Heart left ventricle (tissue), 13 donors: ENCODE measurements at regions not wholly inside any gene's neighbourhood (a gene's known extent, or its start where the extent isn't known, plus 50 kb on each side); places are given as distances from the start of the nearest gene placed in this dataset.

Source experiments
- CTCF ChIP-seq, 12 donors: fragments of 200-600 bp; sonication (generic) in 4 of 12; IDR thresholded peaks; one replicate each; pipeline versions ENCODE4 v1.5.0 to v1.8.0; 2018 to 2022; ENCODE audit warnings: antibody characterized with exemption in 12 of 12, mild to moderate bottlenecking in 5 of 12
- POLR2A ChIP-seq, 2 donors: fragments of 450-650 bp; IDR thresholded peaks; one replicate each; pipeline ENCODE4 v1.6.1; 2017; ENCODE audit warnings: antibody characterized with exemption in 2 of 2, mild to moderate bottlenecking in 2 of 2, moderate library complexity in 2 of 2
- donor health status: ischemic (EF 13 %, LVEDD 7.1; RV severe dilation, severe dysfunction).
- donor health status: DM: no; HTN: yes; CAD: no.
- donor health status: DM: no; HTN: no; CAD: no.
- donor health status: ischemic (EF 25% LVEDD 6.9; RV normal size, moderate dysfunction).
- donor health status: ischemic (EF 25% LVEDD 5.7; RV mildly dilated, moderate dysfunction).
- donor health status: ischemic (EF 35%, LVEDD 5.7; RV mildly dilated, moderate dysfunction).
- donor health status: nonischemic (EF 11% LVEDD 7.7; RV severe dilation, severe dysfunction).
- donor health status: DM: yes; HTN: yes; CAD: no.
- donor health status: PGD.
- donor health status: ischemic (EF 29% LVEDD 5.4; RV normal size, mild dysfunction).
- donor health status: nonischemic (EF 23%, LVEDD 6.1; RV moderate dilation, normal function).

- TF ChIP-seq CTCF (IDR thresholded peaks at IDR 0.05) (no peak), POLR2A (IDR thresholded peaks at IDR 0.05) (no peak)
Observed at GRCh38 chr7:97639036-97639435, 92.8 kb upstream of the TAC1 start.
